OCI-LY3 (cell line): ENCODE measurements at regions not wholly inside any gene's neighbourhood (a gene's known extent, or its start where the extent isn't known, plus 50 kb on each side); places are given as distances from the start of the nearest gene placed in this dataset.

Experiments
- CTCF ChIP-seq: fragments of 200-600, 300-600 bp; sonication (generic); IDR thresholded peaks from 2 replicates; pipeline ENCODE4 v1.5.1; 2014; ENCODE audit warnings: antibody characterized with exemption, low read length, low read depth
- EZH2phosphoT487 ChIP-seq: fragments of 200-600 bp; shearing (Covaris generic); IDR thresholded peaks from 2 replicates; pipeline ENCODE4 v1.6.1; 2018; ENCODE audit warnings: antibody characterized with exemption, mixed run types, low read depth

GRCh38 chr5:4001758-4002533 lies 406.3 kb downstream of the IRX1 start:
- TF ChIP-seq CTCF (no peak), EZH2phosphoT487 (no peak)
